ENCODE measurements at regions not wholly inside any gene's neighbourhood (a gene's known extent, or its start where the extent isn't known, plus 50 kb on each side); places are given as distances from the start of the nearest gene placed in this dataset.

GRCh38 chr9:79473704-79474103, 98.1 kb upstream of the TLE4 start:
- TF ChIP-seq POLR2AphosphoS5 (IDR thresholded peaks at IDR 0.05) (no peak), POLR2A (IDR thresholded peaks at IDR 0.05) (no peak), CTCF (IDR thresholded peaks at IDR 0.05) (no peak)

Measured in breast epithelium (tissue), 3 donors.